GM10248 (cell line): ENCODE measurements at regions not wholly inside any gene's neighbourhood (a gene's known extent, or its start where the extent isn't known, plus 50 kb on each side); places are given as distances from the start of the nearest gene placed in this dataset.

Source experiments
- CTCF ChIA-PET: fragments of 300-600 bp; sonication (Branson Sonifier 250); formaldehyde crosslinking; extraction: SDS; loops from one replicate; lab custom pipeline; 2021; ENCODE audit warnings: antibody characterized with exemption; lab: Yijun Ruan, JAX
- POLR2A ChIA-PET: fragments of 350-650 bp; sonication (Branson Sonifier 250); formaldehyde crosslinking; extraction: SDS; loops from one replicate; lab custom pipeline; 2020; ENCODE audit warnings: antibody characterized with exemption; lab: Yijun Ruan, JAX
- DNase-seq: peaks from one replicate; pipeline ENCODE4 v3.0.0; 2012; ENCODE audit errors: extremely low spot score
- TF ChIP-seq, protein P1 (sequence below): IDR thresholded peaks from 2 replicates; pipeline ENCODE4 v1.5.1; 2012; ENCODE audit warnings: mild to moderate bottlenecking, low read depth; ENCODE audit errors: extremely low read depth, missing control alignments, control extremely low read depth

- ChIA-PET POLR2A (no interaction called here), CTCF (no interaction called here)
- DNase-seq: no peak
- TF ChIP-seq, protein P1, sequence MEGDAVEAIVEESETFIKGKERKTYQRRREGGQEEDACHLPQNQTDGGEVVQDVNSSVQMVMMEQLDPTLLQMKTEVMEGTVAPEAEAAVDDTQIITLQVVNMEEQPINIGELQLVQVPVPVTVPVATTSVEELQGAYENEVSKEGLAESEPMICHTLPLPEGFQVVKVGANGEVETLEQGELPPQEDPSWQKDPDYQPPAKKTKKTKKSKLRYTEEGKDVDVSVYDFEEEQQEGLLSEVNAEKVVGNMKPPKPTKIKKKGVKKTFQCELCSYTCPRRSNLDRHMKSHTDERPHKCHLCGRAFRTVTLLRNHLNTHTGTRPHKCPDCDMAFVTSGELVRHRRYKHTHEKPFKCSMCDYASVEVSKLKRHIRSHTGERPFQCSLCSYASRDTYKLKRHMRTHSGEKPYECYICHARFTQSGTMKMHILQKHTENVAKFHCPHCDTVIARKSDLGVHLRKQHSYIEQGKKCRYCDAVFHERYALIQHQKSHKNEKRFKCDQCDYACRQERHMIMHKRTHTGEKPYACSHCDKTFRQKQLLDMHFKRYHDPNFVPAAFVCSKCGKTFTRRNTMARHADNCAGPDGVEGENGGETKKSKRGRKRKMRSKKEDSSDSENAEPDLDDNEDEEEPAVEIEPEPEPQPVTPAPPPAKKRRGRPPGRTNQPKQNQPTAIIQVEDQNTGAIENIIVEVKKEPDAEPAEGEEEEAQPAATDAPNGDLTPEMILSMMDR: no peak
These were observed 984.2 kb downstream of the AMY1C start for GRCh38 chr1:104733866-104734265.

DNA sequence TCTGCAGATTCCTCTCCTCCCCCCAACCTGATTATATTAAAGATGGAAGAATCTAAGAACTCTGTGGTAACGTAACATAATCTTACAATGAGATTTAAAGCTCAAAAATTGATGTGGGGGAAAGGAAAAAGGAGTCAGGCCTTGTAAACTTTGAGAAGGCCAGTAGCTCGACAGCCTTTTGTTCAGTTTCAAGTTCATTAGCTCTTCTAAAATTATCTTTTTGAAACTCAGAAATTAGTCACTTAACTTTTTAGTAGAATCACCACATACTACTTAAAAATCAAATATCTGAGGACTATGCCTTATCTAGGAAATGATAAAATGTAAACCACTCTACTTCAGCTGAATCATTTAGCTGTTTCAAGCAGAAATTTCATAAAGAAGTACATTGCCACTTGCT lies 996.2 kb downstream of the AMY1C start:
- ChIA-PET CTCF (interaction anchor here (0.7 to 0.9 kb wide), 2 partner anchors 19 to 21 kb away, joined by 3 read pairs; no protein-coding TSS in a partner anchor), POLR2A (no interaction called here)
- DNase-seq: no peak
- TF ChIP-seq, protein P1: no peak

DNA sequence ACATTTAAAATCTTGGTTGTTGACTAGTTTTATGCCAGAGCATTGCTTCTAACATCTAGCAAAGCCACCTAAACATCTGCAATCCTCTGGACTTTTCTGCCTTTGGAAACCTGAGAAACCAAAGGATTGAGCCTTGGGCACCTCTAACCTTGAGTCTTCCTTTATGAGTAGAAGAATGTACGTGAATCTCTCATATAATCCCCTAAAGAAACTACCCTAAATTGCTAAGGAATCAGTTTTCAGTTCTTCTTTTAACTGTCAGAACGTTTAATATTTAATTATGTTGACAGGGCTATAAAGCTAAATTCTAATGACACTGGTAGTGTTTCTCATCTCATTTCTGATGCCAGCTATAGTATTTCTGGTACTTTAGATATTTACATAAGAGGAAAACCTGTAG lies 997.3 kb downstream of the AMY1C start:
- POLR2A ChIA-PET: no interaction called here
- DNase-seq: no peak
- TF ChIP-seq, protein P1: no peak
- CTCF ChIA-PET: no interaction called here

GRCh38 chr1:104760017-104760416 lies 1010.3 kb downstream of the AMY1C start:
- TF ChIP-seq, protein P1: no peak
- ChIA-PET POLR2A (no interaction called here), CTCF (interaction anchor here (1.2 kb wide), 1 partner anchor 20 kb away, joined by 6 read pairs; no protein-coding TSS in a partner anchor)
- peak; percentile 45 for DNase-seq

- TF ChIP-seq, protein P1: no peak
- ChIA-PET CTCF (interaction anchor here (1.0 kb wide), 1 partner anchor 18 kb away, joined by 5 read pairs; no protein-coding TSS in a partner anchor), POLR2A (no interaction called here)
- DNase-seq: no peak
These were observed 1012.4 kb downstream of the AMY1C start for GRCh38 chr1:104761961-104762570.

DNA sequence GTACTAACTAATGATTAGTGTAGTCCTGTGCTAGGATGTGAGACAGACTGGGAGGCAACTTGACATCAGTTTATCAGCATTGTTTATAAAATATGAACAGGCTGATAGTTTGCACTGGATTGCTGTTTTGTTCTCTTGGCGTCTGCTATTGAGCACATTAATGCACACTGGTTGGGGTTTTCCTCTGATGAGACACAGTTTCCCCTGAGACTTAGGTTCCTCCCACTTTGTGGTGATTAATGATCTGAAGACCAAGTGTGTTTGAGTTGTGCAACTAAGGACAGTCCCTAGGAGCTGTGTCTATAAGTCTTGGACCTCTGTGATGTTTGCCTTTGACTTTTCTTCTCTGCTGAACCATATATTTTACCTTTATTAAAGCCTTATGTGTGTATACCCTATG lies 1015.4 kb downstream of the AMY1C start:
- peak; percentile 22 for DNase-seq
- TF ChIP-seq, protein P1: no peak
- CTCF ChIA-PET: interaction anchor here (1.0 to 1.7 kb wide), 2 partner anchors 15 to 19 kb away, joined by 3 read pairs; no protein-coding TSS in a partner anchor
- POLR2A ChIA-PET: no interaction called here
